GM12891 (cell line): ENCODE measurements at regions not wholly inside any gene's neighbourhood (a gene's known extent, or its start where the extent isn't known, plus 50 kb on each side); places are given as distances from the start of the nearest gene placed in this dataset.

ENCODE experiments used
- POLR2A ChIP-seq: IDR thresholded peaks from 2 replicates; pipeline ENCODE4 v1.6.1; 2011; ENCODE audit warnings: low read depth, low read length, control low read depth
- POLR2AphosphoS5 ChIP-seq: IDR thresholded peaks from 2 replicates; pipeline ENCODE4 v1.6.1; 2011; ENCODE audit warnings: low read depth, low read length, control low read depth

GRCh38 chr12:85574291-85574690, 261.9 kb downstream of the RASSF9 start:
- no peak for TF ChIP-seq POLR2A
- no peak for TF ChIP-seq POLR2AphosphoS5
